Lower leg skin (tissue), 4 donors: ENCODE measurements at regions not wholly inside any gene's neighbourhood (a gene's known extent, or its start where the extent isn't known, plus 50 kb on each side); places are given as distances from the start of the nearest gene placed in this dataset.
"Not testable (repeated sequence)": the region's sequence is repeated elsewhere in the genome, so short reads cannot be mapped to it uniquely, and the experiment has no call there.

Experiments used
- DNase-seq, 2 donors: peaks; one replicate each; pipeline ENCODE4 v3.0.0-alpha.2; 2019; ENCODE audit warnings: low spot score in 2 of 2
- H3K4me3 ChIP-seq: fragments of 200-600 bp; sonication (generic); 2 replicates; pipeline ENCODE4 v1.5.1; 2017; ENCODE audit warnings: mild to moderate bottlenecking, low read depth; ENCODE audit not compliant: poor library complexity, severe bottlenecking
- CTCF ChIP-seq, 3 donors: fragments of 450-650 bp; IDR thresholded peaks; one replicate each; pipeline ENCODE4 v1.5.1; 2016; ENCODE audit warnings: antibody characterized with exemption in 3 of 3, mild to moderate bottlenecking in 3 of 3, moderate library complexity in 2 of 3
- POLR2A ChIP-seq, 2 donors: fragments of 450-650 bp; IDR thresholded peaks; one replicate each; pipeline ENCODE4 v1.6.1; 2016 to 2017; ENCODE audit warnings: antibody characterized with exemption in 2 of 2, mild to moderate bottlenecking in 1 of 2, moderate library complexity in 1 of 2
- WGBS, 2 donors: methylation state at CpG; one replicate each; pipeline ENCODE4 v1.1.5; 2018; 5-methylcytosine and 5-hydroxymethylcytosine counted together
- intact Hi-C: fragments of 100-400 bp; cut with DNase I; formaldehyde crosslinking; loops from one replicate; pipeline ENCODE4 v1.15.0; 2023; ENCODE audit warnings: low total_unique reads

DNA sequence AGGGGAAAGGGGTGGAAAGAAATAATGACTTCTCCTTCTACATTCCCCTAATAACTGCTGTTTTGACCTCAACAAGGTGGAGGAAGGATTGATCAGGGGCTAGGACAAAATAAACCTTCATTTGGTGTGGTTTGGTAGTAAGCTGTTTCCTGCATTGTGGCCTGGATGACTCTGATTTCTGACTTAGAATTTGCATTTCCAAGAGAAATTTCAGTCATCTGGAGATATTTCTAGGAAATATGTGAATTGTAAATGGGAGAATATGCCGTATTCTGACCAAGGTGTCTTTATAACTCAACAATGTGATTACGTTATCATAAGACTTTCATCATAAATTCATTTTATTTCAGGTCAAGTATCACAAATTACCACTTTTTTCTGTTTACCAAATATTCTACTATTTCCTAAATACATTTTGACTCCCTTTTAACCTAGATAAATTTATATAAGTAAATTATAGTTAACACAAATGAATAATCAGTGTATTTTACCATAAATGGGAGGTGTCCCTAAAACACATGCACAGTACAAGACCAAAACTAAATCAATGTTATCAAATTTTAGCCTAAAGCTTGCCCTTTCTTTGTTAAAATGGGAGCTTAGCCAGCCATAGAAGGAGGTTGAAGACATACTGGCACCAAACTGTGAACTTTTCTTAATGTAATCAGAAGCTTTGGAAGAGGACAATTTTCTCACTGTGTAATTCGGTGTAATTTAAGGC is 828.8 kb downstream of the TMTC2 start:
- 89 to 95% methylated on average over 3 of the region's 3 CpGs for WGBS, 2 donors
- H3K4me3 ChIP-seq: no peak overlapping the region
- no peak for TF ChIP-seq POLR2A (IDR thresholded peaks at IDR 0.05)
- no peak for TF ChIP-seq CTCF (IDR thresholded peaks at IDR 0.05)
- DNase-seq: no peak
- intact Hi-C loops: no loop called here

DNA sequence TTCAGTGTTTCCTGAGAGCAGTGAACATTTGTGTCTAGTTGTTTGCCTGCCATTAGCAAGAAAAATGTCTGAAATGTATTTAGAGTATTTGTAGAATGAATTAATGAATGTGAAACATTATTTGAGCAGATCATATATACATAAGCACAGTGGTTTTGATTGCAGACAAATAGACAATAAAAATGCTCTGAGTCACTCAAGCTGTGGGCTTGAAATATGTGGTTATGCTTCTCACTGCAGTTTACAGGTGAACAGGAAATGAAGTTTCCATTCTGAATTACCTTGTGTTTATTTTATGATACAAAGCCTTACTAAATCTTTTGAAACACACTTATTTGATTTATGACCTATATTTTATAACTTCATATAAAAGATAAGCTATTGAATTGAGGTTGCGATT is 827.7 kb downstream of the TMTC2 start:
- intact Hi-C loops: no loop called here
- no peak for DNase-seq
- no peak for TF ChIP-seq CTCF (IDR thresholded peaks at IDR 0.05)
- no peak for TF ChIP-seq POLR2A (IDR thresholded peaks at IDR 0.05)
- WGBS, 2 donors: 85 to 89% methylated on average over 1 of the region's 1 CpG
- H3K4me3 ChIP-seq: no peak overlapping the region

DNA sequence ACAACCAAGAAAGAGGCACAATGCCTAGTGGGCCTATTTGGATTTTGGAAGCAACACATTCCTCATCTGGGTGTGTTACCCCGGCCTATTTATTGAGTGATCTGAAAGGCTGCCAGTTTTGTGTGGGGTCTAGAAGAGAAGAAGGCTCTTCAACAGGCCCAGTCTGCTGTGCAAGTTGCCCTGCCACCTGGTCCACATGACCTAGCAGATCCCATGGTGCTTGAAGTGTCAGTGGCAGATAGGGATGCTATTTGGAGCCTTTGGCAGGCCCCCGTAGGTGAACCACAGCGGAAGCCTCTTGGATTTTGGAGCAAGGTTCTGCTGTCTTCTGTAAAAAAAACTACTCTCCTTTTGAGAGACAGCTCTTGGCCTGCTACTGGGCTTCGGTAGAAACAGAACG is 820.1 kb downstream of the TMTC2 start:
- TF ChIP-seq POLR2A (IDR thresholded peaks at IDR 0.05): no peak
- no peak for TF ChIP-seq CTCF (IDR thresholded peaks at IDR 0.05)
- 87 to 89% methylated on average over 5 of the region's 5 CpGs for WGBS, 2 donors
- DNase-seq: no peak
- intact Hi-C loops: no loop called here
- no peak overlapping the region for H3K4me3 ChIP-seq

DNA sequence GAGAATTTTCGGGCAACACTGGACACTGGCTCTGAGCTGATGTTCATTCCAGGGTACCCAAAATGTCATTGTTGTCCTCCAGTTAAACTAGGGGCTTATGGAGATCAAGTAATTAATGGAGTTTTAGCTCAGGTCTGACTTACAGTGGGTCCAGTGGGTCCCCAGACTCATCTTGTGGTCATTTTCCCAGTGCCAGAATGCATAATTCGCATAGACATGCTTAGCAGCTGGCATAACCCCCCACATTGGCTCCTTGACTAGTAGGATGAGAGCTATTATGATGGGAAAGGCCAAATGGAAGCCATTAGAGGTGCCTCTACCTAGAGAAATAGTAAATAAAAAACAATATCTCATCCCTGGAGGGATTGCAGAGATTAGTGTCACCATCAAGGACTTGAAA is 818.9 kb downstream of the TMTC2 start:
- TF ChIP-seq CTCF (IDR thresholded peaks at IDR 0.05) (no peak), POLR2A (IDR thresholded peaks at IDR 0.05) (no peak)
- DNase-seq: no peak
- WGBS, 2 donors: 86 to 100% methylated on average over 2 of the region's 2 CpGs
- no peak overlapping the region for H3K4me3 ChIP-seq
- intact Hi-C loops: no loop called here

- intact Hi-C loops, H3K4me3 ChIP-seq, DNase-seq: not testable (repeated sequence)
These were observed 813.2 kb downstream of the TMTC2 start for GRCh38 chr12:83499894-83500293.

DNA sequence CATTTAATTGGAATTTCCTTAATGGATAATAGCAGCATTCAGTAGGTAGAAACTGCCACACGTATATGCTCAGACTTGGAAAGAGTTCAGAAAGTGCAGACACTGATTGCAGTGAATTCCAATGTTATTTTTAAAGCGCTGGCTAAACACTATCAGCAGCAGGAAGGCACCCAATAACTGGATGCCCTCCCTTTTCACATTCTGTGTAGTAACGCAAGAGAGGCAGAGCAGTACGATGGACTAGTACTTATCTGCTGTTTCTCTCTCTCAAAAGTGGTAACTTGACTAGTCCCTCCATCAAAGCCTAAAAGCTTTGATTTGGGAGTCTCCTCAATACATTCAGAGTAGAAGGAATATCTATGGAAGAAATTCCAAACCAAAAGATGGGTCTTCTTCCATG is 791.0 kb downstream of the TMTC2 start:
- no peak for DNase-seq
- no peak for TF ChIP-seq CTCF (IDR thresholded peaks at IDR 0.05)
- TF ChIP-seq POLR2A (IDR thresholded peaks at IDR 0.05): no peak
- no peak overlapping the region for H3K4me3 ChIP-seq
- 36 to 43% methylated on average over 4 of the region's 4 CpGs for WGBS, 2 donors
- intact Hi-C loops: no loop called here
